Loucy (cell line): ENCODE measurements at regions not wholly inside any gene's neighbourhood (a gene's known extent, or its start where the extent isn't known, plus 50 kb on each side); places are given as distances from the start of the nearest gene placed in this dataset.

Experiments used
- H2AFZ ChIP-seq: fragments of 200-600 bp; sonication (generic); 2 replicates; pipeline ENCODE4 v1.6.0; 2016; ENCODE audit warnings: antibody characterized with exemption, mild to moderate bottlenecking, low read length, moderate library complexity
- H3F3A ChIP-seq: fragments of 200-600 bp; 2 replicates; pipeline ENCODE4 v1.6.0; 2016; ENCODE audit warnings: antibody characterized with exemption, low read depth, mild to moderate bottlenecking
- H3K27me3 ChIP-seq: fragments of 200-600 bp; sonication (generic); 2 replicates; pipeline ENCODE4 v1.6.1; 2014; ENCODE audit warnings: low read length, mild to moderate bottlenecking; ENCODE audit not compliant: insufficient read depth, poor library complexity, severe bottlenecking
- H3K36me3 ChIP-seq: fragments of 200-600 bp; sonication (generic); 2 replicates; pipeline ENCODE4 v1.6.1; 2016; ENCODE audit warnings: low read length; ENCODE audit not compliant: insufficient read depth
- H3K4me1 ChIP-seq: fragments of 200-600 bp; sonication (generic); 2 replicates; pipeline ENCODE4 v1.5.1; 2014; ENCODE audit warnings: low read length, mild to moderate bottlenecking; ENCODE audit not compliant: insufficient read depth, poor library complexity, severe bottlenecking
- H3K4me2 ChIP-seq: fragments of 200-600 bp; sonication (generic); 2 replicates; pipeline ENCODE4 v1.6.0; 2014; ENCODE audit warnings: antibody characterized with exemption, low read length, low read depth, mild to moderate bottlenecking; ENCODE audit not compliant: poor library complexity, severe bottlenecking
- H3K4me3 ChIP-seq: fragments of 200-600 bp; sonication (generic); 2 replicates; pipeline ENCODE4 v1.5.1; 2014; ENCODE audit warnings: low read length, mild to moderate bottlenecking, mixed read lengths; ENCODE audit not compliant: poor library complexity, severe bottlenecking
- H3K79me2 ChIP-seq: fragments of 200-600 bp; sonication (generic); 2 replicates; pipeline ENCODE4 v1.6.1; 2014; ENCODE audit warnings: low read length; ENCODE audit not compliant: insufficient read depth
- H3K9ac ChIP-seq: fragments of 200-600 bp; sonication (generic); 2 replicates; pipeline ENCODE4 v1.6.0; 2014; ENCODE audit warnings: mild to moderate bottlenecking, low read depth, low read length, moderate library complexity; ENCODE audit not compliant: poor library complexity, severe bottlenecking
- H3K9me2 ChIP-seq: fragments of 200-600 bp; sonication (generic); replicated peaks from 2 replicates; pipeline ENCODE4 v1.6.1; 2016; ENCODE audit warnings: low read depth, low read length, mixed read lengths
- H3K9me3 ChIP-seq: fragments of 200-600 bp; sonication (generic); 2 replicates; pipeline ENCODE4 v1.6.1; 2014; ENCODE audit warnings: mild to moderate bottlenecking, antibody characterized with exemption, low read length, low read depth; ENCODE audit not compliant: insufficient read depth
- H4K20me1 ChIP-seq: fragments of 200-600 bp; sonication (generic); 2 replicates; pipeline ENCODE4 v1.6.0; 2014; ENCODE audit warnings: antibody characterized with exemption, low read length, mild to moderate bottlenecking; ENCODE audit not compliant: insufficient read depth, poor library complexity, severe bottlenecking
- EZH2phosphoT487 ChIP-seq: fragments of 200-600 bp; IDR thresholded peaks from 2 replicates; pipeline ENCODE4 v1.6.1; 2018; ENCODE audit warnings: antibody characterized with exemption, mild to moderate bottlenecking, moderate library complexity, borderline replicate concordance
- TF ChIP-seq, protein P1 (sequence below): fragments of 200-600 bp; sonication (generic); conservative IDR thresholded peaks from 2 replicates; pipeline ENCODE4 v1.5.1; 2014; ENCODE audit warnings: mild to moderate bottlenecking, antibody characterized with exemption, low read length

DNA sequence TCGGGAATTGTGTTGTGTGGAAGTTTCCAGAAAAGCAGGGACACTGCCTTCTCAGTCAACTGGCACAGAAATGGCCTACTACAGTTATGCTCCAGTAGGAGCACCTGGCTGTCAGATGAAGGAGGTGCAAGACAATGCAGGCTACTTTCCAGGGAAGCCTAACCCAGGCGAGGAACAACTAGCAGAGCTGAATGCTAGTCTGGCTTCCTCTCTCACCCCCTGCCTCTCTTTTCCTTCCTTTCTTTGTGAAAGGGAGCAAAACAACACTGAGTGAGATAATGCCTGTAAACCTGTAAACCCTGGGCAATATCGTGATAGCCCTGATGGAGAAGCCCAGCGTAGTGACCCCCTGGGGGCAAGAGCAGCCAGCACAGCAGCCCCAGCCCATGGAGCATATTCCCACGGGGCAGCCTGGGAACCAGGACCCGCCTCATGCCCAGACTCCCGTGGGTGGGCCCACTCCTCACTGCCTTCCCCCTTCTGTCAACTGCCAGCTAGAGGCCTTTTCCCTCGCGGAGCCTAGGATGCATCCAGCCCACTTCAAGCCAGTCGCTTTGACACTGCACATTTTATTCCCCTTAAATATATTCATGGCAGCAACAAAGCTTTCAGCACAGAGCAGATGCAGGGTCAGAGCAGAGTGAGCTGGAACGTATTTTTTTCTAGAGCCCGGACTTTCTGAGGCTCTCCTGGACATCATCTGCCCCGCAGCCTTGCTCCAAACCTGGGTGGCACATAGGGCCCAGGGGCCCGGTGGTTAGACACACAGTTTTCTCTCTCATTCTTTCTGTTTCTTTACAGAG, 77.0 kb downstream of the PDCL3 start:
- no peak overlapping the region for H2AFZ ChIP-seq
- no peaks in the 10 kb centered on the region for H3K27me3 ChIP-seq
- no peaks in the 10 kb centered on the region for H4K20me1 ChIP-seq
- H3K79me2 ChIP-seq = no peaks in the 10 kb centered on the region
- H3K4me3 ChIP-seq = no peak overlapping the region
- H3K4me2 ChIP-seq = no peak overlapping the region
- H3K9me2 ChIP-seq = no peaks in the 10 kb centered on the region
- H3F3A ChIP-seq = no peaks in the 10 kb centered on the region
- H3K9ac ChIP-seq = no peak overlapping the region
- H3K36me3 ChIP-seq = no peaks in the 10 kb centered on the region
- no peaks in the 10 kb centered on the region for H3K9me3 ChIP-seq
- H3K4me1 ChIP-seq = peaks cover 22% of the 10 kb centered on the region
- TF ChIP-seq, protein P1, sequence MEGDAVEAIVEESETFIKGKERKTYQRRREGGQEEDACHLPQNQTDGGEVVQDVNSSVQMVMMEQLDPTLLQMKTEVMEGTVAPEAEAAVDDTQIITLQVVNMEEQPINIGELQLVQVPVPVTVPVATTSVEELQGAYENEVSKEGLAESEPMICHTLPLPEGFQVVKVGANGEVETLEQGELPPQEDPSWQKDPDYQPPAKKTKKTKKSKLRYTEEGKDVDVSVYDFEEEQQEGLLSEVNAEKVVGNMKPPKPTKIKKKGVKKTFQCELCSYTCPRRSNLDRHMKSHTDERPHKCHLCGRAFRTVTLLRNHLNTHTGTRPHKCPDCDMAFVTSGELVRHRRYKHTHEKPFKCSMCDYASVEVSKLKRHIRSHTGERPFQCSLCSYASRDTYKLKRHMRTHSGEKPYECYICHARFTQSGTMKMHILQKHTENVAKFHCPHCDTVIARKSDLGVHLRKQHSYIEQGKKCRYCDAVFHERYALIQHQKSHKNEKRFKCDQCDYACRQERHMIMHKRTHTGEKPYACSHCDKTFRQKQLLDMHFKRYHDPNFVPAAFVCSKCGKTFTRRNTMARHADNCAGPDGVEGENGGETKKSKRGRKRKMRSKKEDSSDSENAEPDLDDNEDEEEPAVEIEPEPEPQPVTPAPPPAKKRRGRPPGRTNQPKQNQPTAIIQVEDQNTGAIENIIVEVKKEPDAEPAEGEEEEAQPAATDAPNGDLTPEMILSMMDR = no peak
- TF ChIP-seq EZH2phosphoT487 = no peak

DNA sequence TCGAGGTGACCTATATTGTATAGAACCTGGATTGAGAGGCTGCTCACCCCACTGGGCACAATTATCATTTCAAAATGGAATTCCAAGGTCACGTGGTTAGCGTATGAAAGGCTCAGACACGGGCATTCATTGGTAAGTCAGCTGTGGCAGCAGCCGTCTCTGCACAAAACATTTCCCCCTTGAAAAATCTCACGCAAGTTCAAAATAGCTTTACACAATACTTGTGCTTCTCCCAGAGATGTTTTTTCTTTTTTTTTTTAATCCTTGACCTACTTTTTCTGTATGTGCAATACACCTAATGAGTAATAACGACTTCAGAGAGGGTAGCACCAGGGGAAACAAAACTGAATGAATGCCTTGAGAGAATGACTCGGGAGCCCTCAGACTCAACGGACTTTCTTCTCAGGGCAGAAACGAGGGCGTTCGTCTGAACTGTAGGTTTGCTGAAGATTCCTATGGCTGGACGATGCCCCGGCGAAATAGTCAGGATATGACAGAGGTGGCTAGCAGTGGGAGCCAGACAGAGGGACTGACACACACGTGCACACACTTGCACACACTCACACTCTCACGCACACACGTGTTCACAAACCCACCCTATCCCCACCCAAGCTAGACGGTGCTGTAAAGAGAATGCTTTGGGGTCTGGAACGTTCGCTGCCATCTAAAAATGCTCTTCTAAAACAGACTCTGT, 77.8 kb downstream of the PDCL3 start:
- Histone ChIP-seq H3K9ac (no peak overlapping the region), H3K9me2 (no peaks in the 10 kb centered on the region), H3K4me1 (peaks cover 22% of the 10 kb centered on the region), H3K4me3 (no peak overlapping the region), H3F3A (no peaks in the 10 kb centered on the region), H3K79me2 (no peaks in the 10 kb centered on the region), H3K4me2 (no peak overlapping the region), H3K9me3 (no peaks in the 10 kb centered on the region), H2AFZ (no peak overlapping the region), H3K36me3 (no peaks in the 10 kb centered on the region), H4K20me1 (no peaks in the 10 kb centered on the region), H3K27me3 (no peaks in the 10 kb centered on the region)
- no peak for TF ChIP-seq EZH2phosphoT487

DNA sequence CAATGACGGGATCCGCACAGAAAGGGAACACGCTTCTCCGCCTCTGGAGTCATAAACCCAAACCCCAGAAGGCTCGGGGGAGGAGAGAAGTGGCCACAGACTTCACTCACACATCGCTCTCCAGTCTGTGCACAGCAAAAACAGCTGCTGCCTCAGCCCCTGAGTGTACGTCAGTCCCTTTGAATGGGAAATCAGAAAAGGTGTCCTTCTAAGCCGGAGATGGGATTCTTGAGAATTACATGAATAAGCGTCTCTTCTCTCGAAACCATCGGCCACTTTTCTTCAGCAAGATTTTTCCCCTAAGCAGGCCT, 78.3 kb downstream of the PDCL3 start:
- no peaks in the 10 kb centered on the region for H3K79me2 ChIP-seq
- H4K20me1 ChIP-seq = no peaks in the 10 kb centered on the region
- TF ChIP-seq, protein P1 = no peak
- TF ChIP-seq EZH2phosphoT487 = no peak
- H2AFZ ChIP-seq = no peak overlapping the region
- no peaks in the 10 kb centered on the region for H3K36me3 ChIP-seq
- H3K4me3 ChIP-seq = no peak overlapping the region
- no peaks in the 10 kb centered on the region for H3F3A ChIP-seq
- no peaks in the 10 kb centered on the region for H3K9me3 ChIP-seq
- H3K4me1 ChIP-seq = peaks cover 22% of the 10 kb centered on the region
- H3K4me2 ChIP-seq = no peak overlapping the region
- H3K27me3 ChIP-seq = no peaks in the 10 kb centered on the region
- H3K9me2 ChIP-seq = no peaks in the 10 kb centered on the region
- no peak overlapping the region for H3K9ac ChIP-seq
